Panc1 (cell line): ENCODE measurements at regions not wholly inside any gene's neighbourhood (a gene's known extent, or its start where the extent isn't known, plus 50 kb on each side); places are given as distances from the start of the nearest gene placed in this dataset.

Experiments used
- ATAC-seq: fragments of 200-7000 bp; cut with Tn5 transposase; 2 replicates; pipeline ENCODE4 v1.9.1; 2020; ENCODE audit warnings: mild to moderate bottlenecking, moderate library complexity
- BruUV-seq: library from RNA; stranded (reverse); fragments of 400-500 nt; replicated peaks from 2 replicates; lab custom pipeline; 2021; lab: Mats Ljungman, UMichigan
- CTCF ChIA-PET: fragments of 300-600 bp; sonication (Branson Sonifier 250); formaldehyde crosslinking; loops from one replicate; lab custom pipeline; 2022; ENCODE audit warnings: antibody characterized with exemption; lab: Charles Lee
- POLR2A ChIA-PET: fragments of 300-600 bp; sonication (Branson Sonifier 250); formaldehyde crosslinking; loops from one replicate; lab custom pipeline; 2022; ENCODE audit warnings: antibody characterized with exemption; lab: Charles Lee
- DNase-seq: peaks from one replicate; pipeline ENCODE4 v3.0.0-alpha.2; 2010; ENCODE audit warnings: low read depth, low spot score
- H3K27ac ChIP-seq: 2 replicates; pipeline ENCODE4 v1.5.1; 2011; ENCODE audit warnings: mild to moderate bottlenecking, low read length, inconsistent platforms
- H3K27me3 ChIP-seq: fragments of 200-500 bp; sonication (Bioruptor generic); 2 replicates; pipeline ENCODE4 v1.6.0; 2014; ENCODE audit warnings: low read length, inconsistent platforms; ENCODE audit not compliant: control insufficient read depth, insufficient read depth
- H3K36me3 ChIP-seq: fragments of 200-500 bp; sonication (Bioruptor generic); 2 replicates; pipeline ENCODE4 v1.5.1; 2014; ENCODE audit warnings: inconsistent platforms, mild to moderate bottlenecking, low read length, moderate library complexity; ENCODE audit not compliant: control insufficient read depth, insufficient read depth
- H3K4me1 ChIP-seq: 2 replicates; pipeline ENCODE4 v1.5.1; 2011; ENCODE audit warnings: inconsistent platforms, mild to moderate bottlenecking, low read length, moderate library complexity; ENCODE audit not compliant: control insufficient read depth, insufficient read depth
- H3K4me3 ChIP-seq, 2 experiments: 2 replicates each; pipeline ENCODE4 v1.5.1; 2011 to 2012; ENCODE audit warnings: low read depth in 2 of 2, low read length in 2 of 2, mild to moderate bottlenecking in 2 of 2, inconsistent platforms in 1 of 2, moderate library complexity in 1 of 2
- H3K9me3 ChIP-seq: fragments of 200-500 bp; sonication (Bioruptor generic); 2 replicates; pipeline ENCODE4 v1.5.1; 2014; ENCODE audit warnings: low read depth, mild to moderate bottlenecking, inconsistent platforms, low read length, moderate library complexity; ENCODE audit not compliant: control insufficient read depth, insufficient read depth
- CTCF ChIP-seq: fragments of 450-650 bp; IDR thresholded peaks from 2 replicates; pipeline ENCODE4 v1.5.1; 2017; ENCODE audit warnings: mild to moderate bottlenecking
- POLR2AphosphoS5 ChIP-seq: IDR thresholded peaks from 2 replicates; pipeline ENCODE4 v1.6.1; 2012; ENCODE audit warnings: mild to moderate bottlenecking, low read depth, low read length, moderate library complexity
- REST ChIP-seq, 2 experiments: IDR thresholded peaks; 2 replicates each; pipeline ENCODE4 v1.6.1; 2011 to 2012; ENCODE audit warnings: low read depth in 2 of 2, control low read depth in 1 of 2, low read length in 1 of 2, mild to moderate bottlenecking in 1 of 2, moderate library complexity in 1 of 2; ENCODE audit not compliant: insufficient read depth in 1 of 2
- SIN3A ChIP-seq: IDR thresholded peaks from 2 replicates; pipeline ENCODE4 v1.6.1; 2012; ENCODE audit warnings: low read depth, mild to moderate bottlenecking, low read length, moderate library complexity, borderline replicate concordance; ENCODE audit not compliant: insufficient read depth
- TCF7L2 ChIP-seq: IDR thresholded peaks from 2 replicates; pipeline ENCODE4 v1.6.1; 2011; ENCODE audit warnings: mild to moderate bottlenecking, low read depth, low read length, inconsistent platforms
- in situ Hi-C: cut with HindIII; loops from 2 replicates; pipeline ENCODE4 v1.10.0; 2016; ENCODE audit warnings: low sequenced_read_pairs, low pct_unique_long_range_greater_than_20kb
- intact Hi-C: fragments of 100-400 bp; cut with micrococcal nuclease; formaldehyde crosslinking; loops from one replicate; pipeline ENCODE4 v1.10.0; 2022; ENCODE audit not compliant: unreplicated experiment

- H3K27ac ChIP-seq, result no peak overlapping the region
- H3K36me3 ChIP-seq, result no peaks in the 10 kb centered on the region
- H3K9me3 ChIP-seq, result no peaks in the 10 kb centered on the region
- intact Hi-C loops (no loop called here), in situ Hi-C loops (no loop called here)
- CTCF ChIA-PET, result no interaction called here
- DNase-seq, result no peak
- H3K4me3 ChIP-seq, result no peak overlapping the region
- ATAC-seq, result no peak
- no peaks in the 10 kb centered on the region for H3K4me1 ChIP-seq
- no peaks in the 10 kb centered on the region for H3K27me3 ChIP-seq
- TF ChIP-seq CTCF (no peak), TCF7L2 (no peak), SIN3A (no peak), REST (IDR thresholded peaks at IDR 0.05; ENCODE audit: insufficient read depth in 1 of 2, low read depth in 2 of 2, low read length in 1 of 2) (no peak), POLR2AphosphoS5 (no peak)
- POLR2A ChIA-PET, result no interaction called here
- BruUV-seq, result no TSS peak
Observed at GRCh38 chr1:218983433-218983832, 190.2 kb upstream of the LYPLAL1 start.

GRCh38 chr1:218983848-218984247, 189.8 kb upstream of the LYPLAL1 start:
- Histone ChIP-seq H3K9me3 (no peaks in the 10 kb centered on the region), H3K36me3 (no peaks in the 10 kb centered on the region), H3K4me3 (no peak overlapping the region), H3K4me1 (no peaks in the 10 kb centered on the region), H3K27me3 (no peaks in the 10 kb centered on the region), H3K27ac (no peak overlapping the region)
- DNase-seq (no peak), ATAC-seq (no peak)
- TF ChIP-seq SIN3A (no peak), POLR2AphosphoS5 (no peak), TCF7L2 (no peak), CTCF (peak; percentile 41)
- intact Hi-C loops, result no loop called here
- no TSS peak for BruUV-seq
- CTCF ChIA-PET, result no interaction called here
- in situ Hi-C loops, result no loop called here
- POLR2A ChIA-PET, result no interaction called here

DNA sequence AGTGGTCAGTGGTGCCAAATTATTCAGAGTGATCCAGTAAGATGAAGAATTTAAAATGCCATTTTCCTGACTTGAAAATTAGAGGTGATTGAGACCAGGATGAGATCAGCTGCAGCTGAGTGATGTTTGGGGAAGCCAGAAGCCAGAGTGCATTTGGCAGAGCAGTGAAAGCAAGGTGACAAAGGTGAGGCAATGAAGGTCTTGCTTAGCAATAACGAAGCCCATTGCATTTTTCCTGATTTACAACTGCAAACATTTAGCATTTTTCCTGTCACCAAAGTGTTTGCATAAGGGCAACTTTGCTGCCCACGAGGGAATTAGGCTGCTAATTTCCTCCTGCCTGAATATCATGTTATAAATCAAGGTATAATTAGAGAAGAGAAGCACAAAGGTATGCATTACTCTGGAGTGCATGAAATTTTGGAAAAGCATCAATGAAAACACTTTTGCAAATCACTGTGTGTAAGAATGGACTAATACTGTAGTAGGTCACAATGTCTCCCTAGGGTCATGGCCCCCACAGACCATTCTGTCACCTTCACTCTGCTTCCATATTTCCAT, 188.2 kb upstream of the LYPLAL1 start:
- Histone ChIP-seq H3K9me3 (no peaks in the 10 kb centered on the region), H3K27me3 (no peaks in the 10 kb centered on the region), H3K27ac (no peak overlapping the region), H3K4me3 (no peak overlapping the region), H3K36me3 (no peaks in the 10 kb centered on the region), H3K4me1 (no peaks in the 10 kb centered on the region)
- in situ Hi-C loops (no loop called here), intact Hi-C loops (no loop called here)
- ChIA-PET POLR2A (no interaction called here), CTCF (no interaction called here)
- DNase-seq, result no peak
- TF ChIP-seq REST (IDR thresholded peaks at IDR 0.05; ENCODE audit: insufficient read depth in 1 of 2, low read depth in 2 of 2, low read length in 1 of 2), result no peak
- no peak for TF ChIP-seq CTCF
- TF ChIP-seq SIN3A, result no peak
- no peak for TF ChIP-seq POLR2AphosphoS5
- no peak for TF ChIP-seq TCF7L2
- ATAC-seq, result no peak
- no TSS peak for BruUV-seq
